Testis (tissue), 2 donors: ENCODE measurements at regions not wholly inside any gene's neighbourhood (a gene's known extent, or its start where the extent isn't known, plus 50 kb on each side); places are given as distances from the start of the nearest gene placed in this dataset.
"Not testable (repeated sequence)": the region's sequence is repeated elsewhere in the genome, so short reads cannot be mapped to it uniquely, and the experiment has no call there.

Experiments
- CTCF ChIP-seq, 3 experiments: fragments of 450-650 bp in 2 of 3; fragments of 200-600 bp in 1 of 3; sonication (generic) in 1 of 3; IDR thresholded peaks; one replicate each; pipeline ENCODE4 v1.5.1; 2016 to 2019; ENCODE audit warnings: antibody characterized with exemption in 3 of 3, mild to moderate bottlenecking in 2 of 3, moderate library complexity in 1 of 3
- POLR2A ChIP-seq: fragments of 450-650 bp; IDR thresholded peaks from one replicate; pipeline ENCODE4 v1.6.1; 2017; ENCODE audit warnings: antibody characterized with exemption, mild to moderate bottlenecking, moderate library complexity

GRCh38 chr6:60338328-60339071 lies 1947.5 kb downstream of the KHDRBS2 start:
- TF ChIP-seq CTCF (IDR thresholded peaks at IDR 0.05); POLR2A: not testable (repeated sequence)
